ENCODE measurements at regions not wholly inside any gene's neighbourhood (a gene's known extent, or its start where the extent isn't known, plus 50 kb on each side); places are given as distances from the start of the nearest gene placed in this dataset.
"Not testable (repeated sequence)": the region's sequence is repeated elsewhere in the genome, so short reads cannot be mapped to it uniquely, and the experiment has no call there.

GRCh38 chr10:34945951-34946522 lies 130.9 kb upstream of the PARD3 start:
- TF ChIP-seq CTCF (IDR thresholded peaks at IDR 0.05; ENCODE audit: low read depth, low read length); POLR2A (IDR thresholded peaks at IDR 0.05; ENCODE audit: extremely low read depth, insufficient read length): not testable (repeated sequence)
- TF ChIP-seq, protein P1, sequence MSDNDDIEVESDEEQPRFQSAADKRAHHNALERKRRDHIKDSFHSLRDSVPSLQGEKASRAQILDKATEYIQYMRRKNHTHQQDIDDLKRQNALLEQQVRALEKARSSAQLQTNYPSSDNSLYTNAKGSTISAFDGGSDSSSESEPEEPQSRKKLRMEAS (IDR thresholded peaks at IDR 0.05; ENCODE audit: low read depth, low read length) = not testable (repeated sequence)
